Upper lobe of left lung (tissue), 6 donors: ENCODE measurements at regions not wholly inside any gene's neighbourhood (a gene's known extent, or its start where the extent isn't known, plus 50 kb on each side); places are given as distances from the start of the nearest gene placed in this dataset.

ENCODE experiments used
- ATAC-seq, 2 donors: fragments of 200-7000 bp; cut with Tn5 transposase; one replicate each; pipeline ENCODE4 v1.9.1; 2022; ENCODE audit warnings: mild to moderate bottlenecking in 2 of 2, moderate library complexity in 2 of 2; ENCODE audit not compliant: low FRiP score in 2 of 2
- DNase-seq, 2 donors: peaks; one replicate each; pipeline ENCODE4 v3.0.0-alpha.2; 2019 to 2020
- H3K27ac ChIP-seq, 4 donors: fragments of 200-600 bp; sonication (generic); one replicate each; pipeline ENCODE4 v1.5.1; 2016 to 2019
- H3K27me3 ChIP-seq, 4 donors: fragments of 200-600 bp; sonication (generic); one replicate each; pipeline ENCODE4 v1.5.1; 2017 to 2019
- H3K36me3 ChIP-seq, 4 donors: fragments of 200-600 bp; sonication (generic); one replicate each; pipeline ENCODE4 v1.5.1; 2016 to 2019
- H3K4me1 ChIP-seq, 4 donors: fragments of 200-600 bp; sonication (generic); one replicate each; pipeline ENCODE4 v1.5.1; 2018 to 2019
- H3K4me3 ChIP-seq, 4 donors: fragments of 200-600 bp; sonication (generic); one replicate each; pipeline ENCODE4 v1.5.1; 2017 to 2019; ENCODE audit warnings: mild to moderate bottlenecking in 2 of 4, moderate library complexity in 1 of 4
- H3K9me3 ChIP-seq, 4 donors: fragments of 200-600 bp; sonication (generic); one replicate each; pipeline ENCODE4 v1.5.1; 2018 to 2019
- CTCF ChIP-seq, 6 experiments: fragments of 450-650 bp in 4 of 6; fragments of 200-600 bp in 2 of 6; sonication (generic) in 2 of 6; IDR thresholded peaks; one replicate each; pipeline ENCODE4 v1.5.1; 2016 to 2019; ENCODE audit warnings: antibody characterized with exemption in 6 of 6
- EP300 ChIP-seq, 4 donors: sonication (generic); formaldehyde crosslinking; IDR thresholded peaks; one replicate each; pipeline ENCODE4 v1.5.1; 2017; ENCODE audit warnings: antibody characterized with exemption in 4 of 4, control low read depth in 2 of 4
- POLR2A ChIP-seq, 4 donors: fragments of 450-650 bp; IDR thresholded peaks; one replicate each; pipeline ENCODE4 v1.5.1; 2016 to 2017; ENCODE audit warnings: antibody characterized with exemption in 4 of 4, mild to moderate bottlenecking in 2 of 4
- POLR2AphosphoS5 ChIP-seq, 2 donors: sonication (generic); formaldehyde crosslinking; IDR thresholded peaks; one replicate each; pipeline ENCODE4 v1.5.1; 2017; ENCODE audit warnings: antibody characterized with exemption in 2 of 2
- WGBS, 2 donors: methylation state at CpG; one replicate each; pipeline ENCODE4 v1.1.5; 2017 to 2018; 5-methylcytosine and 5-hydroxymethylcytosine counted together
- donor health status: DM: no; HTN: no; CAD: no; lungs with moderate emphysema.
- donor health status: DM: no; HTN: yes; CAD: no; lungs with severe emphysema.

- Histone ChIP-seq H3K4me1 (peaks cover 0 to 7% (median 5%) of the 10 kb centered on the region in 4 donors), H3K27me3 (no peaks in the 10 kb centered on the region), H3K9me3 (no peaks in the 10 kb centered on the region), H3K27ac (peak overlapping the region in 2 of 4 donors; percentile 65 to 68), H3K4me3 (no peak overlapping the region), H3K36me3 (no peaks in the 10 kb centered on the region)
- TF ChIP-seq POLR2AphosphoS5 (IDR thresholded peaks at IDR 0.05) (peak; percentile 45 to 66), POLR2A (IDR thresholded peaks at IDR 0.05) (no peak), EP300 (IDR thresholded peaks at IDR 0.05) (peak in 2 of 4 donors; percentile 41 to 83), CTCF (IDR thresholded peaks at IDR 0.05) (no peak)
- ATAC-seq = peak in 1 of 2 donors; percentile 80
- WGBS, 2 donors = 70 to 85% methylated on average over 2 of the region's 2 CpGs
- DNase-seq = peak in 1 of 2 donors; percentile 67
Measured at GRCh38 chr3:187968883-187969580, 184.9 kb upstream of the LPP start.

GRCh38 chr3:187969581-187969950, 184.4 kb upstream of the LPP start:
- Histone ChIP-seq H3K9me3 (no peaks in the 10 kb centered on the region), H3K36me3 (no peaks in the 10 kb centered on the region), H3K4me1 (peaks cover 0 to 7% (median 5%) of the 10 kb centered on the region in 4 donors), H3K27me3 (no peaks in the 10 kb centered on the region), H3K27ac (peak overlapping the region in 1 of 4 donors; percentile 65), H3K4me3 (no peak overlapping the region)
- TF ChIP-seq POLR2A (IDR thresholded peaks at IDR 0.05) = no peak
- TF ChIP-seq CTCF (IDR thresholded peaks at IDR 0.05) = no peak
- TF ChIP-seq EP300 (IDR thresholded peaks at IDR 0.05) = no peak
- TF ChIP-seq POLR2AphosphoS5 (IDR thresholded peaks at IDR 0.05) = no peak
- WGBS, 2 donors = 89 to 95% methylated on average over 3 of the region's 3 CpGs
- DNase-seq = no peak
- no peak for ATAC-seq

- Histone ChIP-seq H3K9me3 (no peaks in the 10 kb centered on the region), H3K4me1 (peaks cover 0 to 7% (median 5%) of the 10 kb centered on the region in 4 donors), H3K36me3 (no peaks in the 10 kb centered on the region), H3K27ac (no peak overlapping the region), H3K27me3 (no peaks in the 10 kb centered on the region), H3K4me3 (no peak overlapping the region)
- DNase-seq (no peak), ATAC-seq (no peak)
- TF ChIP-seq EP300 (IDR thresholded peaks at IDR 0.05) (no peak), CTCF (IDR thresholded peaks at IDR 0.05) (no peak), POLR2AphosphoS5 (IDR thresholded peaks at IDR 0.05) (no peak), POLR2A (IDR thresholded peaks at IDR 0.05) (no peak)
Measured at GRCh38 chr3:187970106-187970505, 183.9 kb upstream of the LPP start.

DNA sequence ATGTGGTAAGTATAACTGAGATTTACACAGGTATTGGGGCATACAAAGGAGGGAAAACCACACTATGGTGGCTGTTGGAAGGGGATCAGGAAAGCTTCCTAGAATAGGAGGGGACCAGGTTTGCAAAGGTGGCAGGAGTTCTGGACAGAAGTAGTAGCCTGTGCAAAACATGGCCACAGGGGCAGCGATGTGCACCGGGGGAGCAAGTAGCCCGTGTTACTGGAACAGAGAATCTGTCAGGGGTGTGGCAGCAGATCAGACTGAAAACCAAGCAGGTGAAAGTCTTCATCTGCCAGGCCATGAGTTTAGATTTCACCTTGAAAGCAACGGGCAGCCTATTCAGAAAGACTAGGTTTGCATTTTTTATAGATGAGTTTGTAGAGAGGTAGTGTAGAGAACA, 182.3 kb upstream of the LPP start:
- DNase-seq (no peak), ATAC-seq (no peak)
- H3K27ac ChIP-seq = peak overlapping the region in 2 of 4 donors; percentile 14 to 29
- H3K36me3 ChIP-seq = no peaks in the 10 kb centered on the region
- no peaks in the 10 kb centered on the region for H3K9me3 ChIP-seq
- peaks cover 0 to 12% (median 6%) of the 10 kb centered on the region in 4 donors for H3K4me1 ChIP-seq
- no peaks in the 10 kb centered on the region for H3K27me3 ChIP-seq
- H3K4me3 ChIP-seq = no peak overlapping the region
- WGBS, 2 donors = 68 to 82% methylated on average over 4 of the region's 4 CpGs
- TF ChIP-seq EP300 (IDR thresholded peaks at IDR 0.05) = no peak
- TF ChIP-seq CTCF (IDR thresholded peaks at IDR 0.05) = no peak
- TF ChIP-seq POLR2A (IDR thresholded peaks at IDR 0.05) = no peak
- TF ChIP-seq POLR2AphosphoS5 (IDR thresholded peaks at IDR 0.05) = no peak

DNA sequence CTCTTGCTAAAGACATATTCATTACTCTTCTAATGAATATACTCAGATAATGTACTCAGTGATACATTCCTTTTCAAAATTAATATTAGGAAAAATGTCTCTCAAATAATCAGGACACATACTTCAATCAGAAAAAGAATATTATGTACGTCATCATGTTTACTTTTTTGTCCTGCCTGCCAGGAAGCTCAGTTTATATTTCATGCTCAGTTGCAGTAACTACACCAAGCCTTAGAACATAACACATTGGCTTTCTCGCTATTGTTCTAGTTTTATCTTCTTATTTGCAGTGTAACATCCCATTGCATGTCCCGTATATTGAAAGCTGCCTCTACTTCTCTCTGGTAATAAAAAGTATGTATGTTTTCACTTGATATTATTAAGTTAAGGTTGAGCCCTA, 181.5 kb upstream of the LPP start:
- TF ChIP-seq CTCF (IDR thresholded peaks at IDR 0.05) = no peak
- TF ChIP-seq EP300 (IDR thresholded peaks at IDR 0.05) = peak in 2 of 4 donors; percentile 47 to 81
- Histone ChIP-seq H3K27me3 (no peaks in the 10 kb centered on the region), H3K27ac (no peak overlapping the region), H3K9me3 (no peaks in the 10 kb centered on the region), H3K36me3 (no peaks in the 10 kb centered on the region), H3K4me1 (peaks cover 0 to 12% (median 6%) of the 10 kb centered on the region in 4 donors), H3K4me3 (no peak overlapping the region)
- DNase-seq (no peak), ATAC-seq (no peak)
- 58 to 59% methylated on average over 3 of the region's 3 CpGs for WGBS, 2 donors
